H9 (cell line): ENCODE measurements at regions not wholly inside any gene's neighbourhood (a gene's known extent, or its start where the extent isn't known, plus 50 kb on each side); places are given as distances from the start of the nearest gene placed in this dataset.

Experiments used
- DNase-seq: peaks from one replicate; pipeline ENCODE4 v3.0.0-alpha.2; 2017
- H2AFZ ChIP-seq: one replicate; pipeline ENCODE4 v1.6.1; 2013; ENCODE audit warnings: mild to moderate bottlenecking, low read length, control low read depth, moderate library complexity
- H2AK5ac ChIP-seq: 2 replicates; pipeline ENCODE4 v1.6.1; 2013; ENCODE audit warnings: low read length, control low read depth, mixed read lengths; ENCODE audit not compliant: insufficient read length
- H2BK120ac ChIP-seq: one replicate; pipeline ENCODE4 v1.6.1; 2013; ENCODE audit warnings: low read depth, mild to moderate bottlenecking, low read length, control low read depth, inconsistent platforms; ENCODE audit not compliant: poor library complexity, severe bottlenecking
- H2BK12ac ChIP-seq: 2 replicates; pipeline ENCODE4 v1.6.1; 2013; ENCODE audit warnings: low read length, control low read depth, mixed read lengths, low read depth; ENCODE audit not compliant: insufficient read length
- H2BK15ac ChIP-seq: 2 replicates; pipeline ENCODE4 v1.6.1; 2013; ENCODE audit warnings: low read depth, low read length, control low read depth
- H2BK20ac ChIP-seq: one replicate; pipeline ENCODE4 v1.6.1; 2013; ENCODE audit warnings: low read depth, mild to moderate bottlenecking, low read length, control low read depth, inconsistent platforms; ENCODE audit not compliant: poor library complexity, severe bottlenecking
- H2BK5ac ChIP-seq: 2 replicates; pipeline ENCODE4 v1.6.1; 2013; ENCODE audit warnings: low read length, control low read depth, mixed read lengths; ENCODE audit not compliant: insufficient read length
- H3K14ac ChIP-seq: 2 replicates; pipeline ENCODE4 v1.6.1; 2013; ENCODE audit warnings: low read length, control low read depth; ENCODE audit not compliant: insufficient read depth
- H3K18ac ChIP-seq: 2 replicates; pipeline ENCODE4 v1.6.1; 2013; ENCODE audit warnings: low read depth, mild to moderate bottlenecking, mixed read lengths, low read length, control low read depth; ENCODE audit not compliant: insufficient read length
- H3K23ac ChIP-seq: 2 replicates; pipeline ENCODE4 v1.6.1; 2013; ENCODE audit warnings: low read length, control low read depth, mixed read lengths, low read depth; ENCODE audit not compliant: insufficient read length
- H3K23me2 ChIP-seq: 2 replicates; pipeline ENCODE4 v1.6.1; 2013; ENCODE audit warnings: low read depth, mild to moderate bottlenecking, mixed read lengths, low read length, control low read depth; ENCODE audit not compliant: insufficient read length, poor library complexity, severe bottlenecking
- H3K27ac ChIP-seq: 2 replicates; pipeline ENCODE4 v1.5.1; 2013; ENCODE audit warnings: low read length, control low read depth, mixed read lengths, low read depth; ENCODE audit not compliant: insufficient read length
- H3K27me3 ChIP-seq: 2 replicates; pipeline ENCODE4 v1.6.1; 2013; ENCODE audit warnings: low read length, control low read depth, inconsistent platforms; ENCODE audit not compliant: insufficient read depth
- H3K4ac ChIP-seq: 2 replicates; pipeline ENCODE4 v1.6.1; 2013; ENCODE audit warnings: low read depth, mild to moderate bottlenecking, control low read depth, inconsistent platforms, low read length, moderate library complexity
- H3K4me1 ChIP-seq: 2 replicates; pipeline ENCODE4 v1.6.1; 2013; ENCODE audit warnings: low read length, control low read depth, inconsistent platforms; ENCODE audit not compliant: insufficient read depth
- H3K4me2 ChIP-seq: 2 replicates; pipeline ENCODE4 v1.6.1; 2013; ENCODE audit warnings: low read length, control low read depth, mixed read lengths; ENCODE audit not compliant: insufficient read length, insufficient read depth
- H3K56ac ChIP-seq: 2 replicates; pipeline ENCODE4 v1.6.1; 2013; ENCODE audit warnings: low read depth, mild to moderate bottlenecking, mixed read lengths, low read length, control low read depth; ENCODE audit not compliant: insufficient read length
- H3K79me1 ChIP-seq: 2 replicates; pipeline ENCODE4 v1.6.1; 2013; ENCODE audit warnings: low read depth, mild to moderate bottlenecking, moderate library complexity, low read length, control low read depth, inconsistent platforms; ENCODE audit not compliant: insufficient read depth, poor library complexity, severe bottlenecking
- H3K79me2 ChIP-seq: 2 replicates; pipeline ENCODE4 v1.6.1; 2013; ENCODE audit warnings: low read length, control low read depth, inconsistent platforms; ENCODE audit not compliant: insufficient read depth
- H3K9ac ChIP-seq: 2 replicates; pipeline ENCODE4 v1.6.1; 2013; ENCODE audit warnings: low read length, control low read depth, mixed read lengths; ENCODE audit not compliant: insufficient read length; ENCODE audit errors: extremely low read depth
- H3K9me3 ChIP-seq: one replicate; pipeline ENCODE4 v1.6.1; 2013; ENCODE audit warnings: low read depth, low read length, inconsistent platforms; ENCODE audit not compliant: control insufficient read depth
- H3T11ph ChIP-seq: one replicate; pipeline ENCODE4 v1.6.1; 2013; ENCODE audit warnings: mild to moderate bottlenecking, low read length, control low read depth, inconsistent platforms
- H4K20me1 ChIP-seq: one replicate; pipeline ENCODE4 v1.6.1; 2013; ENCODE audit not compliant: control insufficient read depth, insufficient read length, insufficient read depth
- H4K5ac ChIP-seq: 2 replicates; pipeline ENCODE4 v1.6.1; 2013; ENCODE audit warnings: low read depth, mild to moderate bottlenecking, mixed read lengths, low read length, control low read depth; ENCODE audit not compliant: insufficient read length
- H4K8ac ChIP-seq: replicated peaks from 2 replicates; pipeline ENCODE4 v1.6.1; 2013; ENCODE audit warnings: low read length, control low read depth, mixed read lengths, low read depth; ENCODE audit not compliant: insufficient read length
- H4K91ac ChIP-seq: 2 replicates; pipeline ENCODE4 v1.6.1; 2013; ENCODE audit warnings: low read depth, mild to moderate bottlenecking, moderate library complexity, mixed read lengths, low read length, control low read depth; ENCODE audit not compliant: insufficient read length
- H3K27ac Mint-ChIP-seq, 3 experiments: 2 replicates in 2 of 3; 3 replicates in 1 of 3; pipeline ENCODE4 v1.8.0; 2020 to 2021; ENCODE audit warnings: mixed read lengths in 3 of 3, mild to moderate bottlenecking in 1 of 3, moderate library complexity in 1 of 3
- H3K27me3 Mint-ChIP-seq: 2 replicates; pipeline ENCODE4 v1.8.0; 2021; ENCODE audit warnings: low read depth, mild to moderate bottlenecking, moderate library complexity, mixed read lengths
- H3K36me3 Mint-ChIP-seq, 3 experiments: 2 replicates in 2 of 3; 3 replicates in 1 of 3; pipeline ENCODE4 v1.8.0; 2020 to 2021; ENCODE audit warnings: low read depth in 3 of 3, mixed read lengths in 3 of 3; ENCODE audit not compliant: insufficient read depth in 1 of 3
- H3K4me1 Mint-ChIP-seq, 2 experiments: 2 replicates each; pipeline ENCODE4 v1.8.0; 2020; ENCODE audit warnings: mixed read lengths in 2 of 2
- H3K4me3 Mint-ChIP-seq, 2 experiments: 2 replicates in 1 of 2; 3 replicates in 1 of 2; pipeline ENCODE4 v1.8.0; 2020 to 2021; ENCODE audit warnings: mild to moderate bottlenecking in 2 of 2, mixed read lengths in 2 of 2, moderate library complexity in 1 of 2
- H3K9me3 Mint-ChIP-seq, 2 experiments: 2 replicates in 1 of 2; 3 replicates in 1 of 2; pipeline ENCODE4 v1.8.0; 2020; ENCODE audit warnings: mild to moderate bottlenecking in 2 of 2, mixed read lengths in 2 of 2, moderate library complexity in 1 of 2
- CTCF ChIP-seq: fragments of 200-600 bp; sonication (generic); conservative IDR thresholded peaks from 3 replicates; pipeline ENCODE4 v1.8.0; 2021; ENCODE audit warnings: antibody characterized with exemption, mild to moderate bottlenecking
- WGBS: extraction: QIAGEN DNeasy Blood & Tissue Kit; methylation state at CpG from one replicate; pipeline ENCODE4 v1.1.7; 2013; ENCODE audit warnings: missing lambda C conversion rate, low lambda C conversion rate, mixed read lengths; ENCODE audit not compliant: insufficient read length; ENCODE audit errors: extremely low coverage; 5-methylcytosine and 5-hydroxymethylcytosine counted together

- Histone ChIP-seq H3K27me3 (no peaks in the 10 kb centered on the region), H3K56ac (no peak overlapping the region), H3K9ac (no peak overlapping the region), H3K23ac (no peak overlapping the region), H2BK20ac (no peak overlapping the region), H3K27ac (no peak overlapping the region), H2AFZ (no peak overlapping the region), H3K79me2 (no peaks in the 10 kb centered on the region), H3K4me1 (no peaks in the 10 kb centered on the region; the same call in 1 of the 2 replicates), H3K4me2 (no peak overlapping the region), H2BK15ac (no peak overlapping the region), H2BK120ac (no peak overlapping the region), H3K23me2 (no peaks in the 10 kb centered on the region), H4K8ac (no peak overlapping the region), H4K5ac (no peak overlapping the region), H3K18ac (no peak overlapping the region), H4K20me1 (no peaks in the 10 kb centered on the region), H3K79me1 (no peaks in the 10 kb centered on the region), H3K4ac (no peak overlapping the region), H2BK5ac (no peak overlapping the region), H2BK12ac (no peak overlapping the region), H3K9me3 (no peaks in the 10 kb centered on the region), H2AK5ac (no peak overlapping the region), H3K14ac (no peak overlapping the region), H4K91ac (no peak overlapping the region), H3T11ph (no peak overlapping the region)
- no peak for DNase-seq
- Mint-ChIP-seq H3K4me1 (no peaks in the 10 kb centered on the region), H3K9me3 (peaks cover 0 to 2% of the 10 kb centered on the region in 2 experiments; a peak in 1 of 5 replicates), H3K36me3 (0 out of 7 replicates have a peak, but pooled peaks cover 0 to 2% (median 0%) of the 10 kb centered on the region in 3 experiments), H3K4me3 (no peak overlapping the region), H3K27me3 (no peaks in the 10 kb centered on the region), H3K27ac (peak overlapping the region in 1 of 3 experiments; percentile 31; a peak in 1 of 7 replicates)
- TF ChIP-seq CTCF: no peak
- WGBS: no CpG with 5 or more reads among the region's 1 CpG
Observed at GRCh38 chr2:4653991-4654390, 950.6 kb downstream of the DCDC2C start.
